G401 (cell line): ENCODE measurements at regions not wholly inside any gene's neighbourhood (a gene's known extent, or its start where the extent isn't known, plus 50 kb on each side); places are given as distances from the start of the nearest gene placed in this dataset.

ENCODE experiments used
- DNase-seq: peaks from one replicate; pipeline ENCODE4 v3.0.0-alpha.2; 2015; ENCODE audit warnings: low spot score
- in situ Hi-C: cut with HindIII; loops from 2 replicates; pipeline ENCODE4 v1.10.0; 2016; ENCODE audit warnings: low sequenced_read_pairs, mixed read lengths

DNA sequence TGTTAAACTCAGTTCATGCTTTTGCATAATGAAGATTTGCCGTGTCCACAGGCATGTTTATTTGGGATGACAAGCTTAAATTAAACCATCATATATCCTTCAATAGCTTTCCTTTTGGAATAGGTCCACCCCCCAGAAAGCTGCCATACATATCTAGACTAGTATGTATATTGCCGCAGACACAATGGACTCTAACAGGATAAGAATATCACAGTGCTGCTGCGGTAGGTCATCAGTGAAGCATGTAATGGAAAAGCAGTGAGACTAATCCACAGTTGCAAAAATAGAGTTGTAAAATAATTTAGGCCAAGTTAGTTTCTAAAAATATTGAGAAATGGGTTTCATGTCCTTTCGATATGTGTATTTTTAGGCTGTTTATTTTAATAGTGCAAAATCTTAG lies 819.9 kb upstream of the DPPA4 start:
- in situ Hi-C loops = no loop called here
- DNase-seq = no peak

DNA sequence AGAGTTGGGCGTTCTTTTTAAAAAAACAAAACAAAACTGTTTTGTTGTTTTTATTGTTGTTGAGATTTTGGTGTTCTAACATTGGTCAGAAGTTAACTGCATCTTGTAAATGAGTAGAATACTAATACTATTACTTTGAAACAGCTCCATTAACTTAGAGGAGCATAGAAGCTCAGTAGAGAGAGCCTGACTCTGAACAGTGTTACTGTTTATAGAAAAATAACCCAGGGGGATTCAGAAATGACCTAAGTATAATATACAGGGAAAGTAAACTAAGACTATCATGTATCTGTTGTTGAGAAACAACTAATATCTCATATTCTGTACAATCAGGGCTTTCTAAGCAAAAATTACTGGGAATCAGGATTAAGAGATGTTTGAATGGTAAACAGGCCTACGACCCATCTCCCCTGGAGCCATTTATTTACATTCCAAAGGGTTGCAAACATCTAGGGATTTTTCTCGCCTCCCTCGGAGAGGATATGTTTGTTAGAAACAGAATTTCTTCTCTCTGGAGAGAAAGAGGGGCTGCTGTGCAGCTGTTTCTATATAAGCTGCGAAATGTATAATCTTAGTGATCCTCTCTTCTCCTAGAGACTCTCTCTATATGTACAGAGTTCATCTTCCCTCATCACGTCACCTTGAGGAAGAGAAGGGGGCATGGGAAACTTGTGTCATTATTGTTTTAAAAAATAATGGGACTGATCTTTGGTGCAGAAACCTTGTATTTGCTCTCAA lies 827.5 kb upstream of the DPPA4 start:
- DNase-seq = no peak
- in situ Hi-C loops = no loop called here

DNA sequence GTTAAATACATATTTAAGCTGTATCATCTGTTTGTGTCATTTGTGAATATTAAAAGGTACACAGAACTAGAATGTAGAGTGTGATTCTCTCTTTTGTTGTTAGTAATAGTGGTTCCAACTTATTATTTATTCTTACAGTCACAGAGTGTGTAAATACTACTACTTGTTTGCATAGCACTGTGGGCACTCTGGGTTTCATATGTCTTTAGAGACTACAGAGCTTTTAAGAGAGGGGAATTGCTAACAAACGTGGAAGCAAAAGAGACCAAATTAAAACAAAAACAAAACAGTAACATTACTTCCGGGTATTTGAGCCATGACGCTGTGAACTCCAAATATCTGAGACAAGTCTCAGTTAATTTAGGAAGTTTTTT lies 828.0 kb upstream of the DPPA4 start:
- in situ Hi-C loops = no loop called here
- DNase-seq = no peak

DNA sequence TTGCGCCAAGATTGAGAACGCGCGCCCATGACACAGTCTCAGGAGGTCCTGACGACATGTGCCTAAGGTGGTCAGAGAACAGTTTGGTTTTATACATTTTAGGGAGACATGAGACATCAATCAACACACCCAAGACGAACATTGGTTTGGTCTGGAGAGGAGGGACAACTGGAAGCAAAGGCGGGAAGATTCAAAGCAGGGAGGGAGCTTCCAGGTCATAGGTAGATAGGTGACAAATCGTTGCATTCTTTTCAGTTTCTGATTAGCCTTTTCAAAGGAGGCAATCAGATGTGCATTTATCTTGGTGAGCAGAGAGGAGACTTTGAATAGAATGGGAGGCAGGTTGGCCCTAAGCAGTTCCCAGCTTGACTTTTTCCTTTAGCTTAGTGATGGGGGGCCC lies 828.4 kb upstream of the DPPA4 start:
- in situ Hi-C loops = no loop called here

DNA sequence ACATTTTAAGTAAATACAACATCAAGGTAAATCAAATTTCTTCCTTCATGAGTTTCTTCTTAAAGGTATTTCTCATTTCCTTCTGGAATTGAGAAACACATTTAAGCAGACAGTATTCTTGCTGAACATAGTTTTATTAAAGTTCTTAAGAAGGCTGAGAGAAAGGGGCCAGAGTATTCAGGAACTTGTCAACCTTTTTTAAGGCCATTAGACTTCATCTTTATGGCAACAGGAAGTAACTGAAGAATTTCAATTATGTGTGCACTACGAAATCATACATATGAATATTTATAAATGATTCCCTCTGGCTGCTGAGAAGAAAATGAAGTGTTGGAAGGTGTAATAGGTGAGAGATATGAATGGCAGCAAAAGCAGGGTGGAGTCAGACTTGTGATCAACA lies 829.4 kb upstream of the DPPA4 start:
- in situ Hi-C loops = no loop called here
- DNase-seq = no peak

More for the DNA sequence above, 828.4 kb upstream of the DPPA4 start:
- DNase-seq = no peak

DNA sequence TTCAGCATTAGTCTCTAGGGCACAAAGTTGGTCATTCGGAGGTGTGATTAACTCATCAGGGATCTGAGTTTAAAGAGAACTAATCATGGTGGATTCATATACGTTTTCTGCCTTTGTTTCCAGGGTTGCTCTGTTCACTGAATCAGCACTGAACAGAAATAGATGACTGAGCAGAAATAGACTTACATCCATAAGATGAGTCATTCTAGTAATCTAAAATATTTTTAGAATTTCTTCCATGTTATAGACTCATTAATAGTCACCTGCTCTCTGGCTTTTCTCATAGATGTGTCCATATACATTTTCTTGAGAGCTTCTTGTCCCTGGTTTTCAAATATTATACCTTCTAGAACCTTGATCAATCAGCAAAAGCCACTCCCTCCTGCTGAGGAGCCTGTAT lies 837.6 kb upstream of the DPPA4 start:
- no peak for DNase-seq
- in situ Hi-C loops = no loop called here

DNA sequence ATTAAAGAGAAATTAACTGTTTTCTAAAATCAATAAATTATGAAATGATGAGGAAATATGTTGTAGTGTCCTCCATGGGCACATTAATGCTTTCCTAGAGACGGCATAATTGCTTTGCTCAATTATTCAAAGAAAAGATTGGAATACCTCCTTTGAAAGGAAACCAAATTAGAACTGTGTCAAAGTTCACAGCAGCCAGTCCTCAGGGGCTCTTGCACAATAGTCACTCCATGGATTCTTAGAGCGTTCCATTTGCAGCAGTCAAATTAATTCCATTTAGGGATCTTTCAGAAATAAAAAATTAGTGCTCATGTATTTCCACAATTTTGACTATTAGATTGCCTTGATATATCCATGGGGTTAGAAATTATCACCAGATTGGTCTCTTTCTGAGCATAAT lies 841.6 kb upstream of the DPPA4 start:
- DNase-seq = no peak
- in situ Hi-C loops = no loop called here

DNA sequence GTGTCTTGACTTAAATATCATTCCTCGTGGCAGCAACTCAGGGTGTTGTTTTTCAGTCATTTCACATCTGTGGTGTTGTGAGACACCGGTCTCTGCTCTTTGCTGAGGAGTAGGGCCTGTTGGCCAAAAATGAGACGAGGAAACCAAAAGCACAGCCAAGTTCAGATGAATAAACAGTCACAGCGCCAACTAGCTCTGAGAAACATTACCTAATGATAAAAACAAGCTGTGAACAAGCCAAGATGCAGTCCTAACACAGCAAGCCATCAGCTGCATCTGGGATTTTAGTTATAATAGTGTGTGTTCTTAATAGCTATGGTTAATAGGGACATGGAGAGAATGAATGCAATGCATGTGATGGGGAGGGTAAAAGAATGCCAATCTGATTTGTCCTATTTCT lies 843.4 kb upstream of the DPPA4 start:
- DNase-seq = peak; percentile 8
- in situ Hi-C loops = no loop called here

DNA sequence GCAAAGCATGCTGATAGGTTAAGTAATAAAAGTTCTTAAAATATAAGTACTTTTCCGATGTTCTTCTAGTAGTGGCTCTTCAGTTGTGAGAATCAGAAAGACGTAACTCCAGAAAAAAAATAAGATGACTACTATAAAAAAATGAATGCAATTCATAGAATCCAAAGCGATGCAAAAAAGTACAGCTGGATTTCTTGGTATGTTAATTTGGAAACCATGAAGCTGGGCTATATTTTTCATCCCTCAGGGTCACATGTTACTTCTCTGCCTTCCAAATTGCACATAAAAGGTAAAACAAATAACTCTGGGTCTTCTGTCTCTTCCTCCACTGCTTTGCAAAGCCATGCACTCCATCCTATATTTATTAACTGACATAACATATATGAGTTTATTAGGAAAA lies 843.9 kb upstream of the DPPA4 start:
- no peak for DNase-seq
- in situ Hi-C loops = no loop called here

DNA sequence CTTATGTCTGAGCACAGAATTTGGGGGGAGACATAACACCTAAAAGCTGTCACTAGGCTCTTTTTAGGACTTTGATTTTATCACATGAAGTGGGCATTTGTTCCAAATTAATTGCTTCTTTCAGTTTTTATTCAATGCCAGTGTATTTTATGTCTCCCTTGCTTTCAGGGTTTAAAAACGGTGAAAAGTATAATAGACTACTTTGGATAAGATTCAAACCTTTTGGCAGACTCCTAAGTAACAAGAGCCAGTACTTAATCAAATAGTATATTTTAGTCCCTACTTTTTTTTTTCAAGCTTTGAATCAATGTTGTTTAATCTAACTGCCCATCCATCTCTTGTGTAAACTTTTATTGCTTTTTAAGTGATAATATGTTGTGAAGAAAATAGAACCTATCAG lies 847.2 kb upstream of the DPPA4 start:
- no peak for DNase-seq
- in situ Hi-C loops = no loop called here

DNA sequence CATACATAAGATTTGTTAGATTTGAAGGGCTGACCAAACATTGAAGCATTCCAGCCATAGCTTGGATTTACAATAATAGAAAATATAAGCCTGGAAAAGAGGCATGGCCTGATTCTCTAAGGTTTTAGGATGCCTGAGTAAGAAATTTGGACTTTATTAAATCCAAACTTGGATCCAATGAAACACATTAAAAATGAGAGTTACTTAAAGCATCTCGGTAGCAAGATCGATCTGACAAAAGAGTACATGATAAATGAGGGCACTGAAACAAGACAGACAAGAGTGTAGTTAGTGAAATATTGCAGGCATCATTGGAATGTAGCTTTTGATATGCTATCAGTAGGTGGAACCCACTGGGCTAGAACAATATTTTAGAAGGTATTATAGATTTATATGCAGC lies 855.7 kb upstream of the DPPA4 start:
- DNase-seq = no peak
- in situ Hi-C loops = no loop called here

DNA sequence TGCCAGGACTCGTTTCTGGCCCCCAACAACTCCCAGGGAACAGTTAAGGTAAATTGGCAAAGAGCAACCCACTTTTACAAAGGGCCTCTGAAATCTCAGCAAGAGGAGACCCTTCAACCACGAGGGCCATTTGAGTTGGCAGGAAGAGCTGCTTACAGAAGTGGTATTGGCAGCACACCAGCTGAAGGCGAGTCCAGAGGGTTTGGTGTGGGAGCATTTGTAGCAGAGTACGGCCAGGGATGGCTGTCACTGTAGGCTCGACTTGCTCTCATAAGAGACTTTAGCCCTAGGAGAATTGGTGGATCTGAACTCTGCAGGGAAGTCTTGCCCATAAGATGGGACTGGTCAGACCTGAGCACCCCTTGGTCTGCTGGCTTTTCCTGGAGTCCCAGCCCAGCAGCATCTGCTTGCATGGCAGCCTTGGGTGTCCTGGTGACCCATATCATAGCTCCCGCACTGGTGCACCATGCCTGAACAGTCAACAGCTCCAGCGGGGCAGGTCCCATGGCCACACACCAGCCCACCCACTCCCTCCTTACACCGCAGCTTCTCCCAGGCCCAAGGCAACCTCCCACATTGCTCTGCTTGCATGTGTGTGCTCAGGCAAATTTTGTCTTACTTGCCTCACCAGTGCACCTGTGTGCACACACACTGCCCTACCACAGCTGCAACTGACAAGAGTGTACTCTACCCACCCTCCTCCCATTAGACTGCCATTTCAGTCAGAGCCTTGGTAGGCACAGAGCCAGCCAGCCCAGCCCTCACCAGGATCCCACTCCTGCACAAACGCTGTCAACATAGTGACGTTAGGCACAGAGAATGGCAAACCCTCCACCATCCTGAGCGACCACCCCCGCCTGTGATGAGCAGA lies 861.6 kb upstream of the DPPA4 start:
- in situ Hi-C loops = no loop called here
- DNase-seq = no peak

DNA sequence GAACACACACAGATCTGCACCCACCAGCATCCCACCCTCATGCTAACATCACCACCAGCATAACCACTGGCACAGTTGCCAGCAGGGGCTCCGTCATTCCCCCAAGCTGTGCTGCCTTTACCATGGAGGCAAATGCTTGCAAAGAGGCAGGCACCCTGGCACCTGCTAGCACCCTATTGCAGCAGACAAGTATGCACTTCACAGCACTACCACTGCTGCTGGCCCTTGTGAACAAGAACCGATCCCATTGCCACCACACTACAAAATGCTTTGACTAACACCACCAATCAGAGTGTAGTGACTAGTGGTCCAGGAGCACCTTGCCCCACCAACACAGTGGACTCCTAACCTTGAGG lies 862.2 kb upstream of the DPPA4 start:
- in situ Hi-C loops = no loop called here
- DNase-seq = no peak

DNA sequence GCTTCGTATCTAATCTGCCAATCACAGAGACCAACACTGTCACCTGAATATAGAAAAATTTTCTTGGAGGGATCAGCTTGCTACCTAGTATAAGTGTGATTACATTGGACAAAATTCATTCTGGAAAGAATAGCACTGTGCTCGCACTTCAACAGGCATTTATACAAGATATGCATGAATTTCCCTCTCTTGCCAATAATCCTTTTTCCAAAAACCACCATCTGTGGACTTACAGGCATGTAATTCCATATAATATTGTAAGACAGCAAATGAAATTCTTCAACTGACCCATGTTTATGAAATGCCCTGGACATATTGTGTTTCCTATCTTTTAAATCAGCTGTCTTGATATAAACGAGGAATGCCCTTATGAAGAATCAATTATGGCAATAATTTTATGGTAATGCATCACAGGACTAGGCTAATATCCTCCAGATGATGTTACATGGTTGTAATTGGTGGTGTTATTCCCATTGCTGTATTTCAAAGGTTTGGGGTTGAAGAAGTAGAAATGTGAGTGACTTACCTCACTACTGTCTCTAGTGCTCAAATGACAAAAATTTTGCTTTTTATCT lies 861.4 kb upstream of the NECTIN3 start:
- in situ Hi-C loops = no loop called here
- no peak for DNase-seq

DNA sequence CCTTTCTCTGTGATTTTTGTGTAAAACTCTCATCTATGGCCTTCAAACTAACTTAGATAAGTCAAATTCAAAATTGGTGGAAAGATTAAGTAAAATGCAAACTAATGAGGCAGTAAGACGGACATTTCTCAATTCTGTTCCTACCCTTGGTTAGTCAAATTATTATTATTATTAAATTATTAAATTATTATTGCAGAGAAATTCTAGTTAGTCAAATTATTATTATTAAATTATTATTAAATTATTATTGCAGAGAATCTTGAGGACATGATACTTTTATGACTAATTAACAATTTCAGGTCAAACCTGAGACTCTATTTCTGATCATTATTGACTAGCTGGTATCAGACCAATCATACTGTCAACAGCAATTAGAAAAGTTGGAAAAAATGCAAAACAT lies 845.0 kb upstream of the NECTIN3 start:
- DNase-seq = no peak
- in situ Hi-C loops = no loop called here

DNA sequence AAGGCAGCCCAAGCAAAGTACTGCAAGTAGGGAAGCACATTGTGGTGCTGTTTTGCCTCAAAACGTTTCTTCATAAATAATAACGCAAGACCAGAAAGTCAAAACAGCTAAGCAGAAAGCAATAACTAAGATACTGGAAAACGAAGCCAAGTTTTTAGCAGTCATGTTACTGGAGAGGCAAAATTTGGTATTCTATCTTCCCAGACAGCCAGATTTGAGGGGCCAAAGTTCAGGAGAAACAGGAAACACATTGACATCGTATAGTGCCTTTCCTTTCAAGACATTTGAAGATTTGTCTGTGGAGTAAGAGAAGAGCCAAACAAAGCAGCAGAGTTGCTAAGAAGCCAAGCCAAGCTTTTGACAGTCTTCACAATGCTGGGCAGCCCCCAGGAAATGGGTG lies 843.6 kb upstream of the NECTIN3 start:
- in situ Hi-C loops = no loop called here
- no peak for DNase-seq

DNA sequence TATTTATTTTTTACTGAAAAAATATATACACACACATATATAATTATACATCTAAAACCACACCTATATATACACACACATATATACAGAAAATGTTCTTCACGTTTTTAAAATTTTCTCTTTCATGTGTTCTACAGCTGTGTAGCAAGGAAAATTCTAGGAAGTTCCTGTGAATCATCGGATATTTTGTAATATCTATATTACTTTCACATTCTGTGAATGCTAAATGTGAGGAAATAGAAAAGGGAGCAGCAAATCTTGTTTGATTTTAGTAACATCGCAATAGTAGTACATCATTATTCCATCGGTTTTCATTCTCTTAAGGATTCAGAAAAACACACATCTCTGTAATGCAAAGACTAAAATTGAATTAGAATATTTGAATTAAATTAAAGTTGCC lies 836.8 kb upstream of the NECTIN3 start:
- in situ Hi-C loops = no loop called here
- no peak for DNase-seq

DNA sequence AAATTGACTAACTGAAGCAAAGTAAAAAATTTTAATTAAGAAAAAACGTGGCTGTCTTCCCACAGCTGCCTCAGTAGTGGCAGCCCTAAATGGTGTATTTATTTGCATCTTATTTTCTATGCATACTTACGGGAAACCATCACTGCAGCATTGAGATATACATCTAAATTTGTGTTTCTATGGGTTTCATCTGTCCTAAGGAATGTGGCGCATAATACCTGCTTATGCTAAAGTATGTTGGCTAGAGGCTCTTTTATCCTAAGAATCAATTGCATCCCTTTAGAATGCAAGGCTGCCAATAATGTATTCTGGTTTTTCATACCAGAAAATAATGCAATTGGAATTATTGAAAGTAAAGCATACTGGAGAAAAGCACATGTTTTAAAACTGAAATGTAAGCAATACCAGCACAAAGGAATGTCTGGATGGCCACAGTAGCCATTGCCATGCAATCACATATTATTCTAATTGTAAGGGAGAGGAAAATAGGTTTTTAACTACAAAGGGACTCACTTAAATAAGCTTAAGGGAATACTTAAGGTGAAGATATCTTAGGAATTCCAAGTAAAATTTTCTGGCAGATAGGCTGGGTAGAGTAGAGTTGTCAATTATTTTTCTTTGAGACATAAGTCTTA lies 834.5 kb upstream of the NECTIN3 start:
- in situ Hi-C loops = no loop called here
- DNase-seq = no peak

DNA sequence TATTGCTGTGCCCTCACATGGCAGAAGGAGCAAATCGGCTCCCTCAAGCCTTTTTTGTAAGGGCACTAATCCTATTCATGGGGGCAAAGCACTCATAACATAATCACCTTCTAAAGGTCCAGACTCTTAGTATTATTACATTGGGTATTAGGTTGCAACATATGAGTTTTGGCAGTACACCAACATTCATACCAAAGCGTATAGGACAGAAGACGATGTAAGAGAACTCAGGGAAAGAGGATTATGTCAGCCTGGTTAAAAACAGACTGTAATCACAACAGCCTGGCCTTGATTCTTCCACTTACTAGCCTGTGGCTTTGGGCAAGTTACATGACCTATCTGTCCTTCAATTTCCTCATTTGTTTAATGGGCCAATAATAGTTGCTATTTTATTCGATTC lies 828.5 kb upstream of the NECTIN3 start:
- in situ Hi-C loops = no loop called here
- no peak for DNase-seq

DNA sequence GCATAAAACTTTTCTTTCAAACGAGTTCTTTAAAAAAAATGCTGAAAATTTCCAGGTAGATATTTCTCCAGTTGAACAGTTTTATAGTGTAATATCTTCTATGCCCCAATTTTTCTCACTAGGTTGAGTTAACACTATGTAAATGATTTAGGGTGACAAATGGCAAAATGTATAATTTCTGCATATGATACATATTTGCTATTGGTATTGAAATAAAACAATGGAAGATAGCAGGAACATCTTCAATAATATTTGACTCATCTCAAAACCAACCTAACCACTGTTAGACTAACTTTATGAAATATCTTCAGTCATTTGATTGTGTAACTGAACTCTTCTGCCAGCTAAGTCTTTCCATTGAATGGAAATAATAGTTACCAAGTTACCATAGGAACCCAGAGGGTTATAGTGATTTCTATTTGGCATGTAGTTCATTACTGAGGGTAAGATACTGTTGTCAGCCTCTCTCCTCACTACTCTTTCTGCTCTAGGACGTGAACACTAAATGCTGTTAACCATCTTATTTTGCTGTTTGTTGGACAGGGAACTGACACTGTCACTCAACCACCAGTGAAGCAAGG lies 824.7 kb upstream of the NECTIN3 start:
- in situ Hi-C loops = no loop called here
- no peak for DNase-seq
